Inflammatory macrophage (primary cell): ENCODE measurements at regions not wholly inside any gene's neighbourhood (a gene's known extent, or its start where the extent isn't known, plus 50 kb on each side); places are given as distances from the start of the nearest gene placed in this dataset.
A peak's percentile ranks its signal among the peaks of the same experiment; 100 is the strongest.

Experiments
- DNase-seq, 2 donors: peaks; one replicate each; pipeline ENCODE4 v3.0.0-alpha.2; 2020 to 2022

DNA sequence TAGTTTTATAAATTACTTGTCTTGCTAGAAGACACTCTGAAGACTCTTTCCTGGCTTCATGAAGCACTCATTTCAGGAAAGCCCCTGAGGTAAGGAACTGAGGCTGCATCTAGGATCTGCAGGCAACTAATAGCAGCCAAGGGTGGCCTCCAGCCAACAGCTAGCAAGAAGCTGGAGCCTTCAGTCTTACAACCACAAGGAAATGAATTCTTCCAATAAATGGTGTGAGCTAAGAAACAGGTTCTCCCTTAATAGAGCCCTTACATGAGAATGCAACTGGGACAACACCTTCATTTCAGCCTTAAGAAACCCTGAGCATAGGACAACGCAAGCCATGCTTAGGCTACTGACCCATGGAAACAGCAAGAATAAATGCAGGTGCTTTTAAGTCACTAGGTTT lies 254.6 kb upstream of the RBBP8 start:
- DNase-seq, result no peak

- DNase-seq, result no peak
These were observed 252.2 kb upstream of the RBBP8 start for GRCh38 chr18:22680944-22681343.

DNA sequence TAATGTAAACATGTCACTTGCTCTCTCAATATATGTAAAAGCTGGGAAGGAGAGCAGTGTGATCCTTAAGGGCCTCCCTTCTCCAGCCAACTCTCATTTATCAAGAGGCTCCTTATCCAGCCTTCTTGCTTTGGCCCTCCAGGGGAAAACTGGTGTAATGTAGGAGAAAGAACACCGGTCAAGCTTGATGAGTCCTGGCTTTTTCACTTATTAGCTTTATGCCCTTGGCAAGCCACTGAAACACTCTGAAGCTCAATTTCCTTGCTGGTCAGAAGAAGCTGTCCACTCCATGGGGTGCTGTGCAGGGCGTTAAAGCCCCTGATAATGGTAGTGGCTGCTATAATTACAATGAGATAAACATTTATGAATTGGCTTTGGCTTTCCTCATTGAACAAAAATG lies 251.2 kb upstream of the RBBP8 start:
- no peak for DNase-seq

DNA sequence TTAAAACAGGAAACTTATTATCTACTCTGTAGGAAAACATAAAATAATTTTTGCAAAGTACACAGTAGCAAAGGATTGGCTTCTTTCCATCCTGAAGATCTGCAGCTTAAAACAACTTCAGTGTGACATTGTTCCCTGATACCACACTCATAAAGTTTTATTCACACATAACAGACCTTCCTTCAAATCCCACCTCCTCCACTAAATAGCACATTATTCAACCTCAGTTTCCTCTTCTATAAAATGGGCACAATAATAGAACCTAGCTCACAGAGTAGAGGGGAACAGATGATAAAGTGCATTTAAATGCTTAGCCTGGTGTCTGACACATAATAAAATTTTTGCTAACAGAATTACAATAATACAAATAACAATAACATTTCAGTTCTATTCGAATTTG lies 250.4 kb upstream of the RBBP8 start:
- no peak for DNase-seq

DNA sequence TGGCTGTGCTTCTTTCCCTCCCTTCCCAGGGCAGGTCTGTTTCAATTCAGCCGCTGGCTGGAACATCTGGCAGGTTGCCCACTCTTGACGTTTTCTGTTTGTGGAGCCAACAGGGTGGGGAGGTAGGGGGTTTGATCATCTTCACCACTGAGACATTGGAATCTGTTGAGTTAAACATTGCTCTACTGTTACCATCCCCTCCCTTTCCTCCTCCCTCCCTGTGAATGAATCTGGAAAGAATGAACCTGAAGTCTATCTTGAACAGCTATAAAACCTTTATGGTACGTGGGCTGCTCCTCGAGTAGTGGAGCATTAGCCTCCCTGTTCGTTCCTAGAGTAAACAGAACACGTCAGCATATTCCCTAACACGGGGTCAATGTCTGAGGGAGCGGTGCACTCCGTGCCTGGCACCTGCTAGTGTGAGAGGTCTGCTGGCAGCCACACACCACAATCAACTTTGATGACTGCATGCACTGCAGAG lies 249.9 kb upstream of the RBBP8 start:
- no peak for DNase-seq

GRCh38 chr18:22683786-22684185 lies 249.3 kb upstream of the RBBP8 start:
- no peak for DNase-seq

- DNase-seq, result no peak
These were observed 248.9 kb upstream of the RBBP8 start for GRCh38 chr18:22684268-22684667.

DNA sequence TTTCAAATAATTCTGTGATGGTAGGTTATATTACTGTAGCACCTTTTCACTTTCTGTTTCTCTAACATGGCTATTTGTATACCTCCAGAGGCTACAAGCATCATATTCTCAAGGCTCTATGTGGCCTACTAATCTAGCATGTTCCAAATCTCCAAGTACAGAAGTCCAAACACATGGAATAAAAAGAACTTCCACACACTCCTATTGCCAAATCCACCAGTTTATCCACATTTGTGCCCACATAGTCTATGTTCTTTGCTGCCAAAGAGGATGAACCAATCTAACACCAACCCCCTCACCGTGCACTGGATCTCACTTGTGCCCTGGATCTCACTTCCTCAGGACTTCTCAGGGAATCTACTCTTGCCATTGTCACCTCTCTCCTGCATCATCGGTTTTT lies 247.3 kb upstream of the RBBP8 start:
- DNase-seq, result no peak

GRCh38 chr18:22687892-22688680 lies 245.0 kb upstream of the RBBP8 start:
- DNase-seq, result no peak

- DNase-seq, result no peak
These were observed 244.1 kb upstream of the RBBP8 start for GRCh38 chr18:22688877-22689496.

- no peak for DNase-seq
These were observed 243.4 kb upstream of the RBBP8 start for GRCh38 chr18:22689712-22690111.

GRCh38 chr18:22690556-22690955 lies 242.6 kb upstream of the RBBP8 start:
- DNase-seq, result no peak

DNA sequence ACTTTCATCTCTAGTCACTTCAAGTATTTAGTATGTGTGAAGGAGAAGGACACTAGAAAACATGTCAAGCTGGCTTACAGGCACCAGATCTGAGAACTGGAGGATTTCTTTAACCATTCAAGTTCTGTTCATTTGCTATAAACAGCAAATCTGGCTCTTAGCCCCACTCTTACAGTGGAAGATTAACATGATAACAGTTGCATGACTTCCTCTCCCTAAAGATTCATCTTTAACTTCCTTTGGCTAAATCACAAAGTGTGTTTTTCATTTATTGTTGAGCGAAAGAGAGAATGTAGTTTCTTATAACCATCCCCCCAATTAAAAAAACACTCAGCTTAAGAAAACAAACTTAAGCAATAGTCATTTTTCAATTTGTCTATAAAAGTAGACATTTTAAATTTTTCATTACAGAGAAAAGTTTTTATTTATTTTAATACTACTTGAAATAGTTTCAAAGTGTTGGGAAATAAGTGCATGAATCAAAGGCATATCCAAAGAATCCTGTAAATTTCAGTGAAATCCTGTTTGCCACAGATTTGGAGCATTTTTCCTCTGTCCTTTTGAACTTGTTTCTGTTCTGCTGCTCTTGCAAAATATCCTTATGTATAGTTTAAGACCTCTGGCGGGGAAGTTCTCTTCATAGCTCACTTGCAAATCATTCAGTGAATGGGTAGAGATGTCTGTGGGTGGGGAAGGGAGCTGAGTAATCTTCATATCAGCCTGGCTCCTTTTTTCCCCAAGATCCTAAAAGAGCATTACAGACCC lies 241.0 kb upstream of the RBBP8 start:
- DNase-seq, result peak; percentile 79 to 80

DNA sequence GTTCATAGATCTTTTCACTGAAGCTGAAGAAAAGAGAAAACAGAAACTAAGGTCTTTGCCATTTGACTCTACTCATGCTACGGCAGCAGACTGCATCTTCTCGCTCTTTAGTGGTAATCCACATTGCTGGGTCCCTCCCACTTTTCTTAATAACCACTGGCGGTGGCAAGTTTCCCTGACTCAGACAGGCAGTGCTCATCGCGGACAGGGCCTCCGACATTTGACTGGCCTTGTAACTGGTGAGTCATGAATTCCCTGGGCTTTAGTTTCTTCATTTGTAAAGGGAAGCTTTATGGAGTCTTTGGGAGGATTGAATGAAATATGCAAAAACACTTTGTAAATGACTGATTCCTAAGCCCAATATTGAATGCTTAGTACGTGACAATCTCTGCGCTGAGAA lies 238.2 kb upstream of the RBBP8 start:
- DNase-seq, result no peak

GRCh38 chr18:22695674-22696073 lies 237.5 kb upstream of the RBBP8 start:
- no peak for DNase-seq

- DNase-seq, result no peak
These were observed 235.6 kb upstream of the RBBP8 start for GRCh38 chr18:22697561-22697960.

DNA sequence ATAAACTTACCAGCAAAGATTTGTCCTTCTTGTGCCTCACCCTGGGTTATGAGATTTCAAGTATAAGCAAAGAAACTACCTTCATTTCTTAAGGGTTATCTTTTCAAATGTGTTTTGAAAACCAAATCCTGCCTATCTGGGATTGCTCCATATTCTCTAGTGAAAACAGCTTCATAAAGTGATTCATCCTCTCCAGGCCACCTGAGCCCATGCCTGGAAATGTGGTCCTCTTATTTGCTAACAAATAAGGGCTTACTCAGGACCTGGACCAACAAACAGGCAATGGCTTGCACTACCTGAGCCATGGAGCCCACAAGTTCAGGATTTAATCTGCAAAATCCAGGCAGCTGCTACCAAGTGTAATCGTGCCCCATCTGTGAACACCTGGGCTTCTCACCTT lies 234.4 kb upstream of the RBBP8 start:
- DNase-seq, result no peak

DNA sequence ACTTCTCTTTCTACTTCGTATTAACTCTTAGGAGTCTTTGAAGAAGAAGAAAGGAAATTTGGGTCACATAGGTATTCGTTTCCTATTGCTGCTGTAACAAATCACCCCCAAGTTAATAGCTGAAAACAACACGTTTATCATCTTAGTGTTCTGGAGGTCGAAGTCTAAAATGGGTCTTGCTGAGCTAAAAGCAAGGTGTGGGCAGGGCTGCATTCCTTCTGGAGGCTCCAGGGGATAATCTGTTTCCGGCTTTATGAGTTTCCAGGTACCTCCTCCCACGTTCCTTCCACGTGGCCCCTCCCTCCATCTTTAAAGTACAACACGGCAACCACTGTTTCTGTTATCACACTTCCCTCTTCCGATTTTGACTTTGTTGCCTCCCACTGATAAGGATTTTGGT lies 233.5 kb upstream of the RBBP8 start:
- no peak for DNase-seq

GRCh38 chr18:22700920-22701319 lies 232.2 kb upstream of the RBBP8 start:
- no peak for DNase-seq

DNA sequence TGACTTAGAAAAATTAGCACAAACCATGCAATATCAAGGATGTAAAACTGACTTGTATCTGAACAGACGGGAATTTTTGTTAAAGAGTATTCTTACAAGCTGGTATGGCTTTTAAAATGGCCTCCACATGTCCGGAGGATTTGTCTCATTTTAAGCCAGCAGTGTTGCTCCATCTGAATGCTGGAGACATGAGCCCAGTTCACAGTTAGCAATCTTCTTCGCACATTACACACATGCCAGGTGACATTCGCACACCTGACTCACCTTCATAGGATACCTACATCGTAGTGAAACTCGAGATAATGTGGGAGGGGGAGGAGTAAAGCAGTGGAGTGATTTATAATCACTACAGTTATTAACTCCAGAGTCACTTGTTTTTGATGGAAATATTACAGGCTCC lies 231.8 kb upstream of the RBBP8 start:
- DNase-seq, result no peak

GRCh38 chr18:22701795-22702194 lies 231.3 kb upstream of the RBBP8 start:
- no peak for DNase-seq

DNA sequence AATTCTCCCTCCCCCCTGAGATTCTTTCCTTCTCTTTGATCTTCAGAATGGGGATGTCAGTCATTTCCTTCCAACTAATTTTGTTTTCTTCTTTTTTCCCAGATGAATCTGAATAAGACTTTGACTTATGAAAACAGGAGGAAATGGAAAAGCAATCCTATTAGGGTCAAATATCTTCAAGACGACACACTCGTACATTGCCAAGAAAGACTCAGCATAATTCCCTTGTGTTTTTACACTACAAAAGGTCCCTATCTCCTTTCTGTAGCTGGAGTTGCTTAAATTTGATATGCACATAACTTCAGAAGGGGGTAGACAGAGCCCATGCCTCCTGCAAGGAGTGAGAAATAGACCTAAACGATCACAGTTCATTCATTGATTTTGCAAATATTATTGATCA lies 230.3 kb upstream of the RBBP8 start:
- DNase-seq, result no peak

DNA sequence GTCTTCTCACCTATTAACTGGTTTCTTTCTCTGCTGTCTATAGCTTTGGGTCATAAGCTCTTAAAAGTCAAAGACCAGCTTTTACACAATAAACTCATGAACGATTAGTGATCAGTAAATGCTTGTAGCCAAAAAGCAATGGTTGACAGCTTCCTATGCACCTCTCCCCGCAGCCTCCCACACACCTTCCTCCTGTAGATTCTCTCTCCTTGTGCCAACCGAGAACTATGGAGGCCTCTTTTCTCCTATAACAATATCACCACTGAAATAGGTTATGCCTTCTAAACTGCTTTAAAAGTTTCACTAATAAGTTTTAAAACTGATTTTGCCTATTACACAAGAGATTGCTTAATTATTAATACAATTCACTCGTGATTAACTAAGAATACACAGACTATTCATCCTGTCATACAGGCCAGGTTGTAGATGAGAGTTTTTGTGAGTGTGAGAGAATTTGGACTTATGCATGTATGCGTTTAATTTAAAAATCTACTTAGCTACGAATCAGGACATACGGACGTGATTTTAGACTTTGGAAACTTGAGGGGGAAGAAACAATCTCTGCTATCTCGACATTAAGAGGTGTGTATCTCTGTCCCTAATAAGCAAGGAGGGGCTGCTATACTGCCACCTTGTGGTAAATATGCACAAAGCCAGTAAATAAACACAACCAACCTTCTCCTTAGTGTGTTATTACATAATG lies 229.1 kb upstream of the RBBP8 start:
- DNase-seq, result peak; percentile 53 to 55
